NB4 (cell line): ENCODE measurements at regions not wholly inside any gene's neighbourhood (a gene's known extent, or its start where the extent isn't known, plus 50 kb on each side); places are given as distances from the start of the nearest gene placed in this dataset.
"Not testable (repeated sequence)": the region's sequence is repeated elsewhere in the genome, so short reads cannot be mapped to it uniquely, and the experiment has no call there.

ENCODE experiments used
- DNase-seq: peaks from one replicate; pipeline ENCODE4 v3.0.0; 2010; ENCODE audit warnings: low read depth
- H3K4me3 ChIP-seq: one replicate; pipeline ENCODE4 v1.5.1; 2011; ENCODE audit warnings: mild to moderate bottlenecking, low read depth, low read length, moderate library complexity
- MYC ChIP-seq: IDR thresholded peaks from 2 replicates; pipeline ENCODE4 v1.6.1; 2011; ENCODE audit warnings: low read depth, low read length
- POLR2A ChIP-seq: IDR thresholded peaks from 2 replicates; pipeline ENCODE4 v1.6.1; 2011; ENCODE audit warnings: mild to moderate bottlenecking; ENCODE audit not compliant: insufficient read length; ENCODE audit errors: extremely low read depth
- TF ChIP-seq, protein P1 (sequence below): IDR thresholded peaks from 2 replicates; pipeline ENCODE4 v1.6.1; 2011; ENCODE audit warnings: low read depth, low read length
- TF ChIP-seq, protein P2 (sequence below): IDR thresholded peaks from one replicate; pipeline ENCODE4 v1.5.1; 2012; ENCODE audit warnings: low read depth, low read length

DNA sequence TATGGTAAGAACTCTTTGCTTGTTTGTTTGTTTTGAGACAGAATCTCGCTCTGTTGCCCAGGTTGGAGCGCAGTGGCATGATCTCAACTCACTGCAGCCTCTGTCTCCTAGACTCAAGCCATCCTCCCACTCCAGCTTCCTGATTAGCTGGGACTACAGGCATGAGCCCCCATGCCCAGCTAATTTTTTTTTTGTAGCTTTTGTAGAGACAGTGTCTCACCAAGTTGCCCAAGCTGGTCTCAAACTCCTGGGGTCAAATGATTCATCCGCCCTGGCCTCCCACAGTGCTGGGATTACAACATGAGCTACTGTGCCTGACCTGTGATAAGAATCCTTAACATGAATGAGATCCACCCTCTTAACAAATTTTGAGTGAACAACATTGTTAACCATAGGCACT is 183.9 kb upstream of the TSHZ3 start:
- no peak overlapping the region for H3K4me3 ChIP-seq
- TF ChIP-seq, protein P1, sequence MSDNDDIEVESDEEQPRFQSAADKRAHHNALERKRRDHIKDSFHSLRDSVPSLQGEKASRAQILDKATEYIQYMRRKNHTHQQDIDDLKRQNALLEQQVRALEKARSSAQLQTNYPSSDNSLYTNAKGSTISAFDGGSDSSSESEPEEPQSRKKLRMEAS, result no peak
- no peak for TF ChIP-seq POLR2A
- DNase-seq, result peak; percentile 18

- TF ChIP-seq, protein P2, sequence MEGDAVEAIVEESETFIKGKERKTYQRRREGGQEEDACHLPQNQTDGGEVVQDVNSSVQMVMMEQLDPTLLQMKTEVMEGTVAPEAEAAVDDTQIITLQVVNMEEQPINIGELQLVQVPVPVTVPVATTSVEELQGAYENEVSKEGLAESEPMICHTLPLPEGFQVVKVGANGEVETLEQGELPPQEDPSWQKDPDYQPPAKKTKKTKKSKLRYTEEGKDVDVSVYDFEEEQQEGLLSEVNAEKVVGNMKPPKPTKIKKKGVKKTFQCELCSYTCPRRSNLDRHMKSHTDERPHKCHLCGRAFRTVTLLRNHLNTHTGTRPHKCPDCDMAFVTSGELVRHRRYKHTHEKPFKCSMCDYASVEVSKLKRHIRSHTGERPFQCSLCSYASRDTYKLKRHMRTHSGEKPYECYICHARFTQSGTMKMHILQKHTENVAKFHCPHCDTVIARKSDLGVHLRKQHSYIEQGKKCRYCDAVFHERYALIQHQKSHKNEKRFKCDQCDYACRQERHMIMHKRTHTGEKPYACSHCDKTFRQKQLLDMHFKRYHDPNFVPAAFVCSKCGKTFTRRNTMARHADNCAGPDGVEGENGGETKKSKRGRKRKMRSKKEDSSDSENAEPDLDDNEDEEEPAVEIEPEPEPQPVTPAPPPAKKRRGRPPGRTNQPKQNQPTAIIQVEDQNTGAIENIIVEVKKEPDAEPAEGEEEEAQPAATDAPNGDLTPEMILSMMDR, result no peak
- TF ChIP-seq, protein P1, result no peak
- TF ChIP-seq MYC, result no peak
- no peak for TF ChIP-seq POLR2A
- H3K4me3 ChIP-seq, result no peak overlapping the region
Measured at GRCh38 chr19:31534231-31534630, 185.0 kb upstream of the TSHZ3 start.

GRCh38 chr19:31534786-31535657 is 185.8 kb upstream of the TSHZ3 start:
- DNase-seq, result no peak
- TF ChIP-seq, protein P2, result no peak
- TF ChIP-seq, protein P1, result no peak
- H3K4me3 ChIP-seq, result no peak overlapping the region

More at GRCh38 chr19:31534231-31534630, 185.0 kb upstream of the TSHZ3 start:
- no peak for DNase-seq

DNA sequence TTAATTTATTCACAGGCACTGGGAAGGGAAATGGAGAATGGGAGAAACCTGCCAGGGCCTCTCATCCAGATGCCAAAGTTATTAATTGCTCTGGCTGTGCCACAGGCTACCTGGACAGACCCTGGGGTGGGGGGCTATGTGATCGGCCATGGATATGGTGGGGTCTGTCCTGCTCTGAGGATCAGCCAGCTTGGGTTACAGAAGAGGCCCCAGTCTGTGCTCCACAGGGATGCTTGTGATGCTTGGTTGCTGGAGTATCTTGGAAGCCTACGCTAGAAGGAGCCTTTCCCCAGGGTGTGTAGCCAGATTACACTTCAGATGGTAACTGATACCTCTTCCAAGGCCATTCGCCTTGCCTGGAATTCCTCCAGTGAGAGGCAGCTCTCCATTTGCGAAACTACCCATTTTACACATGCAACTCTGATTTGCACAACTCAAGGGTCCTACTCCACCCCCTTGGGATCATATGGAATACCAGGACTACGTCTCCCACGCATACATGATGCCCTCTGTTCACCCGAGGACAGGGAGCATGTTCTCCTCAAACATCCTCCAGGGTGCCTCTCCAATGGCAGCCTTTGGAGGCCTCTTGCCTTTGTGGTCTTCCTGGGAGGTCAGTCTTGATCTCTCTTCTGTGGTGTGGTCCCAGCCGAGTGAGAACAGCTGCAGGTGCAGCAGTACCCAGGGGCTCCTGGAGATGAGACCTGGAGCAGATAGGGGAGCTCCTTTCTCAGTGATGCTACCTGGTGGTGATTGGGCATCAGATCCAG is 186.6 kb upstream of the TSHZ3 start:
- H3K4me3 ChIP-seq, result no peak overlapping the region
- TF ChIP-seq, protein P2, result no peak
- TF ChIP-seq, protein P1, result no peak
- TF ChIP-seq MYC (no peak), POLR2A (no peak)
- no peak for DNase-seq

DNA sequence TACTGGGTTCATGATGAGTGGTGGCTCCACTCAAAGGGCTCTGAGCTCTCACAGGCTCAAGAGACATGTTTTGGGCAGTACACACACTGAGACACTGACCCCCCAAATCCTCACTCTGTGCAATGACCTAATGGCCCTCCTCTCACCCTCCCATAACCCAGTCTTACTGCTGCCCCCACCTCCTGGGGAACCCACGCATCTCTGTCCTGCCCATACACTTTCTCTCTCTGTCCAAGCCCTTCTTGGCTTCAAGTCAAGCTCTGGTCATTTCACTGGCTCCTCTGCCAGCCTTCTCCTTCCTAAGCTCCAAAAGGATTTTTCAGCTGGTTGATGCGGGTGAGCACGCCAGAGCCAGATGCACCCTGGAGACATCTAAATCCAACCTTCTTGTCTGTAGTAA is 187.9 kb upstream of the TSHZ3 start:
- TF ChIP-seq, protein P1, result no peak
- TF ChIP-seq POLR2A (no peak), MYC (no peak)
- TF ChIP-seq, protein P2, result no peak

DNA sequence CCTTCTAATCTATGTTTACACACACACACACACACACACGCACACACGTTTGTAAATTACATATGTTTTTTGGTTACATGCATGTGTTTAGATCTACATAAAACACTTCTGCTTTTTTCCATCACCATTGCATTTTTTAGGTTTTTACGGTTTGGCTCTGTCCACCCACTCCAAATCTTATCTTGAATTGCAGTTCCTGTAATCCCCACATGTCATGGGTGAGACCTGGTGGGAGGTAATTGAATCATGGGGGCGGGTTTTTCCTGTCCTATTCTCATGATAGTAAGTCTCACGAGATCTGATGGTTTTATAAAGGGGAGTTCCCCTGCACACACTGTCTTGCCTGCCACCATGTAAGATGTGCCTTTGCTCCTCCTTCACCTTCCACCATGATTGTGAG is 188.7 kb upstream of the TSHZ3 start:
- DNase-seq, result peak; percentile 0
- not testable (repeated sequence) for H3K4me3 ChIP-seq

More for the DNA sequence above, 187.9 kb upstream of the TSHZ3 start:
- H3K4me3 ChIP-seq, result no peak overlapping the region
- DNase-seq, result no peak
